ENCODE measurements at regions not wholly inside any gene's neighbourhood (a gene's known extent, or its start where the extent isn't known, plus 50 kb on each side); places are given as distances from the start of the nearest gene placed in this dataset.

DNA sequence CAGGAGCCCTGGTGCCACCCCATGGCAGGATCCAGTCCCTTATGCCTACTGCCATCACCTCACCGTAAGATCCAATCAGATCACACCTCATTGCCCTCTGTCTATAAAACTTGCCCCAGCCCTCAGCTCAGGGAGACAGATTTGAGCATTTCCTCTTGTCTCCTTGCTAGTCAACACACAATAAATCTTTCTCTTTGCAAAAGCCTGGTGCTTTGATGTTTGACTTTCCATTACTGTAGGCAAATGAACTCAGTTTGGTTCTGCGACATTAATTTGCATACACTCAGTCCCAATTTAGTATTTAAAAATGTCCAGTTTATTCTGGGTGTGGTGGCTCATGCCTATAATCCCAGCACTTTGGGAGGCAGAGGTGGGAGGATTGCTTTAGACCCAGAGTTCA, 188.4 kb downstream of the AEBP2 start:
- DNase-seq, result no peak

DNA sequence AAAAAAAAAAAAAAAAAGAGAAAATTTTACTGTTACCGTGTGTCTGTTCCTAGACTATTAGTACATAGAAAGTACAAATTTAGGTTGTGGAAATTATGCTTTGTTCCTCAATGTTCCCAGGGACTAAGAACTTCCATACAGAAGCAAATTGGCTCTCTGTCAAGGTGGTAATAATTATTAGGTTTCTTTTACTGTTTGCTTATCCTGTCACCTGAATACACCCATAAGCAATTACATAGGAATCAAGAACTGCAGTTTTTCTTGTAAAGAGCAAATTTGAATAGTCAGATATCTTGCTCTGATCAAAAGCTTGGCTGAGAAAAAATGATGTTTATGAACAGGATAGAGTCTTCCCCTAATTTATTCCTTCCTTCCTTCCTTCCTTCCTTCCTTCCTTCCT, 191.2 kb downstream of the AEBP2 start:
- no peak for DNase-seq

DNA sequence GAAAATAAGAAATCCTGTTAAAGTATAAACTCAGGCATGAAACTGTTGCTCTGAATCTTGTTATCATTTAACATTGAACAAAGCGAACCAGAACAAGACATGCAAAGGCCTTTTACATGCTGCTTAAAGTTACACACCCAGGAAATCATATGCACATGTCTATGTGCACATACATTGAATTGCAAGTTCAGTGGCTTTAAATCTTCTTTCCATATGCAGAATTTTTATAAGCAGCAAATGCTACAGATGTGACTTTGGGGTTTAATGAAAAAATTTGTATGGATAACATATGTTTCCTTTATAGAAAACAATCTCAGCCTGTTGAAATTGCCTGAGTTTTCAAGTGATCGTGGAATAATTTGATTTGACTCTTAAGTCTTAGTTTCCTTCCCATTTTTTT, 193.9 kb downstream of the AEBP2 start:
- DNase-seq, result no peak

DNA sequence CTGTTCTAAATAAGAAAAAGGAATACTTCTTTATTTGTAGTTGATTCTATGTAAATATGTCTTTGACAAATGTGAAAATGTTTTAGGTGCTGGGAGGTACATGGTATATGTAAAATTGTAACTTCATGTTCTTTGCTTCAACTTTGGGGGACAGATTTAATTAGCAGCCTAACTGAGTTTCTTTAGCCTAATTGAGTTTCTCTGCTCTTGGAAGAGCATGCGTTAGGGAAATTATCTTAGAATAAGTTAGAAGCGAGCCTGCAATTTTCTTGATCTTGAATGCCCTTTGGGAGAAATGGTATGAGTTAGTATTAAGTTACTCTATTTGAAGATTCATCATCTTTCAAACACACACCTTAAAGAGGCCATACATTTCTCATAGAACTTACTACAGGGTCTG, 194.3 kb downstream of the AEBP2 start:
- DNase-seq, result no peak

DNA sequence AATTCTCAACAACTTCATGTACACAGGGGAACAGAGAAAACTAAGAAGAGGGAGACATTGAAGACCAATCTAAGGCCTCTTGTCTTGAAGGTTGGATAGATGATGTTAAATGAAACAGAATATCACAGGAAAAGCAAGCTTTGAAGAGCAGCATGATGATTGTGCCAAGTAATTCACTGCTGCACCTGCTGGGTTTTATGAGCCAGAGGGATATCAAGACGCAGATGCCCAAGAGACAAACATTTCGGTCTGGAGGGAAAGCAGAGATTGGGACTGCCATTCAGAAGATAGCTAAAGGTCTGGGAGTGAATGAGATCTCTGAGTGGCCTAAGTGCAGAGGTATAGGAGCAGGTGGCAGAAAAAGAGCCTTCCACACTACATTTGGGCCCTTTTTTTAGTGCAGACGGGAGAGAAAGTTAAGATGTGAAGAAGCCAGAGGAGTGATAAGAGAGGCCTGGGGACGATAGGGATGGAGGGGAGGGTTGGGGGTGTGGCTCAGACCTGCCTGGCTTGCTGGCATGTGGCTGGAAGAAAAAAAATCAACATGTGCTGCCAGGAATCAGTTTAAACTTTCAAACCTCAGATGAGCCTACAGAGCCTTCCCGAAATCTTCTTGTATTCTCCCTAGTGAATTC, 200.6 kb downstream of the AEBP2 start:
- DNase-seq, result no peak

DNA sequence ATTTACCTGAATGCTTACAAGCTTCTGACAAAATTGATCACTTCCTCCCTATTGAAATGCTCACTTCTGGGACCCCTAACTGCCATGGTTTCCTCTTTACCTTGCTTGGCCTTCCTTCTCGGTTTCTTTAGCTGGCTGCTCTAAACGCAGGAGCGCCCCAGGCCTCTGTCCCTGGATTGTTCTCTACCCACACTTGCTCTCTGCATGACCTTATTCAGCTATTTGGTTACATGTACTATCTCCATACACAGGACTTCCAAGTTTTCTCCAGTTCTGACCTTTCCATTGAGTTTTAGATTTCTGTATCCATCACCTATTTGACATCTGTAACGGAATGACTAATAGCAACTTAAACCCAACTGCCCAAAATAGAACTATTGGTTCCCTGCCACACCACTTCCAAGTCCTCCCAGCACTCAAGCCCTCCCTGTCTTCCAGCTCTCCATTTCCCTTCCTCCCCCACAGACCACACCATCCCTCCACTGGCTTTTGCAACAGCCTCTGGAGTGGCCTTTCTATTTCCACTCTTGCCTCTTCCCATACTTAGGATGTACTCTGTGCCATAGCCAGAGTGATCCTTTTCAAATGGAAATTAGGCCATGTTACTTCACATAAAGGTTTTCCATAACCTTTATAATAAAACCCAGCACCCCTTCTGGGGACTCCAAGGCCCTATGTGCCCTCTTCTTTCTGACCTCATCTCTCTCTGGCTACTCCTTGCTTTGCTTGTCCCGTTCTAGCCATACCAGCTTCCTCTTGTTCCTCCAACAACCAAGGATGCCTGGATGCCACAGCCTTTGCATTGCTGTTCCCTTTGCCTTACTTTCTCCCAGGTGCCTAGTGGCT, 202.2 kb downstream of the AEBP2 start:
- DNase-seq, result no peak

DNA sequence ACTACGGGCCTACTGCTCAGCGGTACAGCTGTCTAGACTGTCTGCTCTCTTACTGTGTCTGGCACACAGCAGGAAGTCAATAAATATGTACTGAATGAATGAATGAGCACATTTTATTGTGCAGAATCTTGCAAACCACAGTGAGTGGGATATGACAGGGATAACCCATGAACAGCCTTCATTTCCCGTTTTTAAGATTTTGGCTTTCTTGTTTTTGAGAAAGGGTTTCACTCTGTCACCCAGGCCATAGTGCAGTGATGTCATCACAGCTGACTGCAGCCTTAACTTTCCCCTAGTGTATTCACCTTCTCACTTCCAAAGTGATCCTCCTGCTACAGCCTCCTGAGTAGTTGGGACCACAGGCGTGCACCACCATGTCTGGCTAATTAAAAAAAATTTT, 203.1 kb downstream of the AEBP2 start:
- DNase-seq, result no peak

DNA sequence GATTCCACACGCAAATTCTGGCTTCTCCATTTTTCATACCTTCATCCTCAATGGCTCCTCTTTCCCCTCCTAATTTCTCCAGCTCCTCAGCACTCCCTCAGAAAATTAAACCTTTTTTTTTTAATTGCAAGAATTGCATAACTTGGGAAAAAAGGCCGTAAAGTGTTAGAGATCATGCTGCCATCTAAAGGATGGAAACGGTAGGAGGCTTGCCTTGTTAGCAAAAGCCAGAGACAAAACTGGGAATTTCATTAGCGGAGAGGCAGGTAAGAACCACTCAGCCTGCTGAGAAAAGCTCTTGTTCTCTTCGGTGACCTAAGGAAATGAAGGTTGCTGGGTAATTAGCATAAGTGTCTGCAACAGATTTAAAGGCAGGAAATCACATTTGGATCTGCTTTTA, 204.3 kb downstream of the AEBP2 start:
- DNase-seq, result no peak

DNA sequence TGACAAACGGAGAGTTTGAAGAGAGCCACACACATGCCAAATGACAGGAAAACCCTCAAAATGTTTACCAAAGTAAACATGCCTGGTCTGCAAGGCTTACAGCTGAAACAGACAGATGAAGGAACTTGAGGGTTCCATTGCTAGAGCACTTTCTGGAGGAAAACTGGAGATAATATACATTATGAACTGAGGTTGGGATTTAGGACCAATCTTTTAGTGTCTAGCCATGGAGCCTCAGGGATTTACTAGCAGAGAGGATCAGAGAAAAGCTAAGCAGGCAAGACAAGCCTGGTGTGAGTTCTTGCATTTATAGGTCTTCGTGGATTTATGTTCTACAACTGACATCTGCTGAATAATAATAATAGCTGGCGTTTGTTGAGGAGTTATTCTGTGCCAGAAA, 205.3 kb downstream of the AEBP2 start:
- DNase-seq, result no peak

DNA sequence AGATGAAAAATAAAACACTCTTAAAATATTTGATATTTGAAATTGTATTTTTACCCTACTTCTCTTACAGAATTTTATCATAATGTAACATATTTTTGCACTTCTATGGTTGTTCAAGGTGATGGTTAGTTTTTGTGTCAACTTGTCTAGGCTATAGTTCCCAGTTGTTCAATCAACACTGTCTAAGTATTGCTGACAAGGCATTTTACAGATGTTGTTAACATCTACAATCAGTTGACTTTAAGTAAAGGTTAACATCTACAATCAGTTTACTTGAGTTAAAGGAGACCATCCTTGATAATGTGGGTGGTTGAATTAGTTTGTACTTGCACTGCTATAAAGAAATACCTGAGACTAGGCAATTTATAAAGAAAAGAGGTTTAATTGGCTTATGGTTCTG, 206.5 kb downstream of the AEBP2 start:
- DNase-seq, result no peak

DNA sequence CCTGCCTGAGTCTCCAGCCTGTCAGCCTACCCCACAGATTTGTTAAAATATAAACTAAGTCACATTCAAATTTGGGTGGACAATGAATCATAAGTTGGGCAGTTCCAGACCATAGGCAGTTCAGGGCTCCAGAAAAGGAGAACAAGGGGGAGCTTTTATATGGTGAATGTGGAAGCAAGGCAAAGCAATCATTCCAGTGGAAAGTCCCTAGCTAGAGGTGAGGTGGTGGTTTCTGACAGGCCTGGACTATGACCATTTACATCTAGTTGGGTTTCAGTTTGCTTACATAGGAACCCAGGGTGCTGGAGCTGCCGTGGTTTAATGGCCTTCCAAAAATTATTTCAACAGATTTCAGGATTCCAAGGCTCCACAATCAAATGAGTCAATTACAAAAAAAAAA, 207.3 kb downstream of the AEBP2 start:
- no peak for DNase-seq

DNA sequence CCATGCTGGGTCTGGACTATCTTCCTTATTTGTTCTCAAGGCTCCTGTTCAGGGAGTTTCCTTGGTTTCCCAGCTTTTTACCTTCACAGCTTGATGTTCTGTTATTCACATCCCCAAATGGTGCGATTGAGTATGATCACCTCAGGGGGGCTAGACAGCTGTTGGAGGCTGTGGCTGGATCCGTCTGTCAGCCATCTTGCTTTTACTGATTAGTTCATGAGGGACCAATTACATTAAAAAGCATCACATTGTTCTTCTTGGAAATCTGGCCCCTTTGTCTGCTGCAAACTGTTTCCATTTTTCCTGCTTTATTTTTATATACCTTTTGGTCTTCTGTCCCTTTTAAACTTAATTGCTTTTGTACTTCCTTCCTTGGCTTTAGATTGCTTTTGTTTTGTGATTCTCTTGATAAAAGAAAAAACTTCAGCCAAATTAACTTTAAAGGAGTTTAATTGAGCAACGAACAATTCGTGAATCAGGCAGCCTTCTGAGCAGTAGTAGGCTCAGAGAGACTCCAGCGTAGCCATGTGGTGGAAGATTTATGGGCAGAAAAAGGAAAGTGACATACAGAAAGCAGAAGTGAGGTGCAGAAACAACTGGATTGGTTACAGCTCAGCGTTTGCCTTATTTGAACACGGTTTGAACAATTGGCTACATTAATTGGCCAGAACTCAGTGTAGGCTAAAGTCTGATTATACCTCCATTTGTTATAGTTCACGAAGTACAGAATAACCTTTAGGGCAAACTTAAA, 208.7 kb downstream of the AEBP2 start:
- DNase-seq, result no peak

DNA sequence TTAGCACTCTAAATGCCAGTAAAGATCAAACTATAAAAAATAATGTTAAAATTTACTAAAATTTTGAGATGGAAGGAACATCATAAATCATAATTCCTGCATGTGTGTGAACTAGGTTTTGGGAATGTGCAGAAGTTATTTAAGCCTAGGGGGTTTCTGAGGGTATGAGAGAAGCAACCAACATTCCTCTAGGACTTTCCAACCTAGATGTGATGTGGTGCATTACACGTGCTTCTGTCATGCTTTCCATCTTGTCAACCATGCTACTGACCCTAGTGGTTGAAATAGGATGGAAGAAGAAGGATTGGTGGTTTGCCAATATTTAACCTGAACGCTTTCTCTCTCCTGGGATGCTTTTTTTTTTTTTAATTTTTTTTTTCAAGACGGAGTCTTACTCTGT, 209.3 kb downstream of the AEBP2 start:
- DNase-seq, result no peak

DNA sequence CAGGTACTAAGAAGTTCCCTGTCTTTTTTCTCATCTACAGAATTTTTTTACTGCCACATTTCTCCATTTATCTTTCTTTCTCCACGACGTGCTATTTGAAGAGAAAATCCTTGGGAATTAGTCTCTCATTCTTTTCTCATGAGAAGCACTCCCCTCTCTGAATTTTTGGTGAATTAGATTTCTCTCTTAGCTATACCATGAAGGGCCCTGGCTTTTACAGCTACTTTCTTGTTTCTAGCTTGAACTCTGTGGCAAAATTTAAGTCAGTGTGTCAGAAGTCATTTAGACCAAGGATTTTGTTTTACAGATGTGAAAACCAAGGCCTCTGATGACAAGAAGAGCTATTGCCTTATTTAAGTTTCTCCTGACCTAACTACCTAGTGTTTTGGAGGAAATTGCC, 213.1 kb downstream of the AEBP2 start:
- DNase-seq, result no peak

DNA sequence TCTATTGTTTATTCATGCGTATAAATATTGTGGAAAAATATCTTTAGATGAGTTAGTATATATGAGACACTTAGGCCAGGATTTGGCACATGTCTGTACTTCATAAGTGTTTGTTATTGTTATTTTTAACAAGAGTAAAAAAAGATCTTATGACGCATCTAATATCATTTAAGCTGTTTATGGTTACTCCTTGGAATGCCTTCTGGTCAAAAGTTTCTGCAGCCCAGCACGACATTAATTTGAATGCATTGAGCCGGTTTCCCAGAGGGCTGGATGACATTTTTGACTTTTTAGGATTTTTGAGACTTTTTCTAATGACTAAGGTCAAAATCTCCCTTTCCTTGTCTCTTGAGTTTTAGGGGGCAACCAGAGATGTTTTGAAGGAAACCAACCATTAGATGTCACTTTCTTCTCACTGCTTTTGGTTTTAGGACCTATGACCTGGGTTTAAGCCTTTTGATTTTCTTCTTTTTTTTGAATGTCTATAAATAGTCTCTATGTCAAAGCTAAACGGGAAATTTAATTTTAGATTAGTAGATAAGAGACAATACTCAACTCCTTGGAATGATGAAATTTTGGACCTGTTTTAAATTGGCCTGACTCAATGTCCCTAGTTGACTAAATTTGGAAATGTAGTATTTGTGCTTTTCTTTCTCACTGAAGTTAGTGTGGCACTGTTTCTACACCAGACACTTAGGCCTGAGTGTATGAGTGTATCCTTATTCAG, 215.5 kb downstream of the AEBP2 start:
- DNase-seq, result no peak

DNA sequence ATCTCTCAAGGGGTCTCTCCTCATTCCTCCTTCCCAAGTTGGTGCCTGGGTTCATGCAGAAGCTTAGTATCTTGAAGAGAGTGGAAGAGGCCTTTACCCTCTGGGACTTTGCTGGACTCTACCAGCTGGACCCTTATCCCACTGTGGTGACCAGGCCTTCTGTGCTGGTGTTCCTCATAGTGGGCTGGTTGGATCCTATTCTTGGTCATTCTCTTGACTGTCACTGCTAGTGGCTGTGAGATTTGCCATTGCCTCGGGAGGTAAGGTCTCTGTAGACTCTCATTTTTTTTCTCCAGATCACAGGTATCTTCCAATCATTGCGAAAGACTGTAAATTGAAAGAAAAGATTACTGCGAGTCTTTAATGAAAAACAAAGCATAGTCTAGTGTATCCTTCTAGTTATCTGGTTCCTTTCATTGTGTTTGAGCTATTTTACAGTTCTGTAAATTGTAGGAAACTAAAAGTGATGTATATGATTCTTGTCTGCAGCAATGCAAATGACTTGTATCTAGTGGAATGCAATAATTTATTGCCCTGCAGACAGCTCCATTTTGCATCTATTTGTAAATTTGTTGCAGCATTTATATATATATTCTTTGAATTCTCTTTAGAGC, 217.9 kb downstream of the AEBP2 start:
- no peak for DNase-seq

DNA sequence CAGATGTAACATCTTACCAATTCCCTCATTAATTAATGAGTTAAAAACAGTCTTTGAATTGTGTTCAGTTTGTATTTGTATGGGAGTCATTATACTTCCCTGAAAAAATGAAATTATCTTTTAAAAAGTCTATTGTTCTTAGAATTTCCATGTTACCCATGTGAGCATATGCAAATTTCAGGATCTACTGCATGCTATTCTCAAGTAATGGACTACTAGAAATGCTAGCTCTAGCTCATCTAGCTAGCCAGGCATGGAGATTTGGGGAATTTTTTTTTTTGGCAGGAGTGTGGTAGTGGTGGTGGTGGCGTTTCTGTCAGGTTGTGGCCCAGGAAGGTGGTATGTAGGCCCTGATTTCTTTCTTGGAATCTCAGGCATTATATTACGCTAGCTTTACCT, 218.4 kb downstream of the AEBP2 start:
- DNase-seq, result no peak

DNA sequence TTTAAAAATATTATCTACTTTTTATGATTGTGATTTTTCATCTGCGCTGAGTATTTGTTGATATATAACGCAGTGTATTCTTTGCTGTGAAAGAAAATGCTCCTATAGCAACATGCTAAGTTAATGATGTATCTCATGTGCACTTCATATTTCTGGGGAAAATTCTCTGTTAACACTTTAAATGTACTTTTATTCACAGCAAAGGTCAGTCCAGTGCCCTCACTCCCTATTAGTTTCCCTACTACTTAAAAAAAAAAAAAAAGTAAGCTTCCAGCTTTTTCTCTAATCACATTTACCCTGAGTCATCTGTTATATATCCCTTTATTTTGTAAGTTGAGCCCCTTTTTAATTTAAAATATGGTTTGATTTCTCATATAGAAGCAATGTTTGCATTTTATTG, 219.8 kb downstream of the AEBP2 start:
- no peak for DNase-seq

DNA sequence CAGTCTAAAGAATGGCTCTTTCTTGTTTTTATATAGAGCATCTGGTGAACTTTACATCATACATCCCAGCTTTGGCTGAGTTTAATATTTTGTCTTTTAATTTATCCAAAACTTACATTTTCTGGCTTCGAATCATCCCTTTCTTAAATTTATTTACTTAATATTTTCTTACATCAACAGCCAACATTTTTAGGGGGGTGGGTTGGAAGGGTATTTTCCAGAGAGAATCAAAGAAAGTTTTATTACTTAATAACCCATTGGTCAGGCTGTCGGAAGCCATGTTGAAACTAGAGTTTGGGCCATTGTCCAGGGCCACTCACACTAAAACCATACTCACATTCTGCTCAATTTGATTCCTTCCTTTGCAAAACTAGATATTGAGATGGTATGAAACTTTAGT, 220.2 kb downstream of the AEBP2 start:
- DNase-seq, result no peak

DNA sequence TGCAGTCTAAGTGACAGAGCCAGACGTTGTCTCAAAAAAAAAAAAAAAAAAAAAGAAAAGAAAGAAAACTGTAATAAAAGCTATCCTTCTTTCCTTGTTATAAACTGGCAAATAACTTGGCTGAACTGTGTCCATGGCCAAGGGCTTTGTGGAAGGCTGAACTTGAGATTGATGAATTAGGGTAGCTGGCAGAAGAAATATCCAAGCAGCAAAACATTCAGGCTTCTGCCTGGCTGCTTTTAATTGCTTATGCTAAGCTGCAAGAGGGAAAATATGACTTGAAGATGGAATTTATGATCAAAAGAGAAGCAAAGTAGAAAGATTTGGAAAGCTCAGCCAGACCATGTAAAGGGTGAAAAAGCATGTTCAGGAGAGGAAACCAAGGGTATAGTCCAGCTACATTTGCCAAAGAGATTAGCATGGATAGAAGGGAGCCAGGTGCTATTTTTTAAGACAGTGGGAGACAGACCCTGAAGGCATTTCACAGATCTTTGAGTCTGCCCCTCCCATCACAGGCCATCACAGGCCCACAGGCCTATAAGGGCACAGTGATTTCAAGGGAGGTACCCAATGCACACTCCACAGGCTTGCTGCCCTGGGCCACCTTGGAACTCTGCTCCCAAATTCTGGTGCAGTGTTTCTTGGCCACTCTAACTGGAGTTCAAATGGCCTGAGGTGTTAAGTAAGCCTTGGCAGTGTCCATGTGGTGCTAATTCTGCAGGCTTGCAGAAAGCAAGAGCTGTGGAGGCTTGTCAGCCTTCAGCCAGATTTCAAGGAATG, 226.0 kb downstream of the AEBP2 start:
- no peak for DNase-seq

DNA sequence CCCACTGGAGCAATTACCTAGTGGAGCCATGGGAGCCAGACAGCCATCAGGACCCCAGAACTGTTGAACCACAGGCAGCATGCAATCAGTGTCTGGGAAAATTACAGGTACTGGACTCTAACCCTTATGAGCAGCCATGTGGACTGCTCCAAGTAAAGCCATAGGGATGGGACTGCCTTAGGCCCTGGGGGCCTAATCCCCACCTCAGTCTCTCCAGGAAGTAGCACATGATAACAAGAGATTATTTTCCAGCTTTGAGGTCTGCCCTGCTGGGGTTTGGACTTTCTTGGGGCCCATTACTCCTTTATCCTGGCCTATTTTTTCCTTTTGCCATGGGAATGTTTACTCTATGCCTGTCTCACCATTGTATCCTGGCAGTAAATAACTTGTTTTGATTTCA, 226.8 kb downstream of the AEBP2 start:
- DNase-seq, result no peak

DNA sequence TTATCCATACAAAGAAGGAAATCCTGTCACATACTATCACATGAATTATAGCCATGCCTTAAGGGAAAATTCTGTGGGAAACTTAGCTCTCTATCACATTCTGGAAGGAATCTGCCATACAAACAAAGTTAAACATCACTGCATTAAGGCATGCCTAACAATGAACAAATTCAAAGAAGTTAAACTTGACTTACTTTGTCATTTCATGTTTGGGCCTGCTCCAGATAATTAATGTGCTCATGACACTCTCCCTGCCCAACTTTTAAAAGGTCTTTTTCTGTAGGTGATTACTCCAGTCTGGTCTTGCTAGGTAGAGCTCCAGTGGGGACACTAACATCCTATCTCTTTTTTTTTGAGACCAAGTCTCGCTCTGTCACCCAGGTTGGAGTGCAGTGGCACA, 230.5 kb downstream of the AEBP2 start:
- DNase-seq, result no peak
